H9 (cell line): ENCODE measurements at regions not wholly inside any gene's neighbourhood (a gene's known extent, or its start where the extent isn't known, plus 50 kb on each side); places are given as distances from the start of the nearest gene placed in this dataset.

Source experiments
- DNase-seq: peaks from one replicate; pipeline ENCODE4 v3.0.0-alpha.2; 2017
- H2AFZ ChIP-seq: one replicate; pipeline ENCODE4 v1.6.1; 2013; ENCODE audit warnings: mild to moderate bottlenecking, low read length, control low read depth, moderate library complexity
- H2AK5ac ChIP-seq: 2 replicates; pipeline ENCODE4 v1.6.1; 2013; ENCODE audit warnings: low read length, control low read depth, mixed read lengths; ENCODE audit not compliant: insufficient read length
- H2BK120ac ChIP-seq: one replicate; pipeline ENCODE4 v1.6.1; 2013; ENCODE audit warnings: low read depth, mild to moderate bottlenecking, low read length, control low read depth, inconsistent platforms; ENCODE audit not compliant: poor library complexity, severe bottlenecking
- H2BK12ac ChIP-seq: 2 replicates; pipeline ENCODE4 v1.6.1; 2013; ENCODE audit warnings: low read length, control low read depth, mixed read lengths, low read depth; ENCODE audit not compliant: insufficient read length
- H2BK15ac ChIP-seq: 2 replicates; pipeline ENCODE4 v1.6.1; 2013; ENCODE audit warnings: low read depth, low read length, control low read depth
- H2BK20ac ChIP-seq: one replicate; pipeline ENCODE4 v1.6.1; 2013; ENCODE audit warnings: low read depth, mild to moderate bottlenecking, low read length, control low read depth, inconsistent platforms; ENCODE audit not compliant: poor library complexity, severe bottlenecking
- H2BK5ac ChIP-seq: 2 replicates; pipeline ENCODE4 v1.6.1; 2013; ENCODE audit warnings: low read length, control low read depth, mixed read lengths; ENCODE audit not compliant: insufficient read length
- H3K14ac ChIP-seq: 2 replicates; pipeline ENCODE4 v1.6.1; 2013; ENCODE audit warnings: low read length, control low read depth; ENCODE audit not compliant: insufficient read depth
- H3K18ac ChIP-seq: 2 replicates; pipeline ENCODE4 v1.6.1; 2013; ENCODE audit warnings: low read depth, mild to moderate bottlenecking, mixed read lengths, low read length, control low read depth; ENCODE audit not compliant: insufficient read length
- H3K23ac ChIP-seq: 2 replicates; pipeline ENCODE4 v1.6.1; 2013; ENCODE audit warnings: low read length, control low read depth, mixed read lengths, low read depth; ENCODE audit not compliant: insufficient read length
- H3K23me2 ChIP-seq: 2 replicates; pipeline ENCODE4 v1.6.1; 2013; ENCODE audit warnings: low read depth, mild to moderate bottlenecking, mixed read lengths, low read length, control low read depth; ENCODE audit not compliant: insufficient read length, poor library complexity, severe bottlenecking
- H3K27ac ChIP-seq: 2 replicates; pipeline ENCODE4 v1.5.1; 2013; ENCODE audit warnings: low read length, control low read depth, mixed read lengths, low read depth; ENCODE audit not compliant: insufficient read length
- H3K27me3 ChIP-seq: 2 replicates; pipeline ENCODE4 v1.6.1; 2013; ENCODE audit warnings: low read length, control low read depth, inconsistent platforms; ENCODE audit not compliant: insufficient read depth
- H3K4ac ChIP-seq: 2 replicates; pipeline ENCODE4 v1.6.1; 2013; ENCODE audit warnings: low read depth, mild to moderate bottlenecking, control low read depth, inconsistent platforms, low read length, moderate library complexity
- H3K4me1 ChIP-seq: 2 replicates; pipeline ENCODE4 v1.6.1; 2013; ENCODE audit warnings: low read length, control low read depth, inconsistent platforms; ENCODE audit not compliant: insufficient read depth
- H3K4me2 ChIP-seq: 2 replicates; pipeline ENCODE4 v1.6.1; 2013; ENCODE audit warnings: low read length, control low read depth, mixed read lengths; ENCODE audit not compliant: insufficient read length, insufficient read depth
- H3K56ac ChIP-seq: 2 replicates; pipeline ENCODE4 v1.6.1; 2013; ENCODE audit warnings: low read depth, mild to moderate bottlenecking, mixed read lengths, low read length, control low read depth; ENCODE audit not compliant: insufficient read length
- H3K79me1 ChIP-seq: 2 replicates; pipeline ENCODE4 v1.6.1; 2013; ENCODE audit warnings: low read depth, mild to moderate bottlenecking, moderate library complexity, low read length, control low read depth, inconsistent platforms; ENCODE audit not compliant: insufficient read depth, poor library complexity, severe bottlenecking
- H3K79me2 ChIP-seq: 2 replicates; pipeline ENCODE4 v1.6.1; 2013; ENCODE audit warnings: low read length, control low read depth, inconsistent platforms; ENCODE audit not compliant: insufficient read depth
- H3K9ac ChIP-seq: 2 replicates; pipeline ENCODE4 v1.6.1; 2013; ENCODE audit warnings: low read length, control low read depth, mixed read lengths; ENCODE audit not compliant: insufficient read length; ENCODE audit errors: extremely low read depth
- H3K9me3 ChIP-seq: one replicate; pipeline ENCODE4 v1.6.1; 2013; ENCODE audit warnings: low read depth, low read length, inconsistent platforms; ENCODE audit not compliant: control insufficient read depth
- H3T11ph ChIP-seq: one replicate; pipeline ENCODE4 v1.6.1; 2013; ENCODE audit warnings: mild to moderate bottlenecking, low read length, control low read depth, inconsistent platforms
- H4K20me1 ChIP-seq: one replicate; pipeline ENCODE4 v1.6.1; 2013; ENCODE audit not compliant: control insufficient read depth, insufficient read length, insufficient read depth
- H4K5ac ChIP-seq: 2 replicates; pipeline ENCODE4 v1.6.1; 2013; ENCODE audit warnings: low read depth, mild to moderate bottlenecking, mixed read lengths, low read length, control low read depth; ENCODE audit not compliant: insufficient read length
- H4K8ac ChIP-seq: replicated peaks from 2 replicates; pipeline ENCODE4 v1.6.1; 2013; ENCODE audit warnings: low read length, control low read depth, mixed read lengths, low read depth; ENCODE audit not compliant: insufficient read length
- H4K91ac ChIP-seq: 2 replicates; pipeline ENCODE4 v1.6.1; 2013; ENCODE audit warnings: low read depth, mild to moderate bottlenecking, moderate library complexity, mixed read lengths, low read length, control low read depth; ENCODE audit not compliant: insufficient read length
- H3K27ac Mint-ChIP-seq, 3 experiments: 2 replicates in 2 of 3; 3 replicates in 1 of 3; pipeline ENCODE4 v1.8.0; 2020 to 2021; ENCODE audit warnings: mixed read lengths in 3 of 3, mild to moderate bottlenecking in 1 of 3, moderate library complexity in 1 of 3
- H3K27me3 Mint-ChIP-seq: 2 replicates; pipeline ENCODE4 v1.8.0; 2021; ENCODE audit warnings: low read depth, mild to moderate bottlenecking, moderate library complexity, mixed read lengths
- H3K36me3 Mint-ChIP-seq, 3 experiments: 2 replicates in 2 of 3; 3 replicates in 1 of 3; pipeline ENCODE4 v1.8.0; 2020 to 2021; ENCODE audit warnings: low read depth in 3 of 3, mixed read lengths in 3 of 3; ENCODE audit not compliant: insufficient read depth in 1 of 3
- H3K4me1 Mint-ChIP-seq, 2 experiments: 2 replicates each; pipeline ENCODE4 v1.8.0; 2020; ENCODE audit warnings: mixed read lengths in 2 of 2
- H3K4me3 Mint-ChIP-seq, 2 experiments: 2 replicates in 1 of 2; 3 replicates in 1 of 2; pipeline ENCODE4 v1.8.0; 2020 to 2021; ENCODE audit warnings: mild to moderate bottlenecking in 2 of 2, mixed read lengths in 2 of 2, moderate library complexity in 1 of 2
- H3K9me3 Mint-ChIP-seq, 2 experiments: 2 replicates in 1 of 2; 3 replicates in 1 of 2; pipeline ENCODE4 v1.8.0; 2020; ENCODE audit warnings: mild to moderate bottlenecking in 2 of 2, mixed read lengths in 2 of 2, moderate library complexity in 1 of 2
- WGBS: extraction: QIAGEN DNeasy Blood & Tissue Kit; methylation state at CpG from one replicate; pipeline ENCODE4 v1.1.7; 2013; ENCODE audit warnings: missing lambda C conversion rate, low lambda C conversion rate, mixed read lengths; ENCODE audit not compliant: insufficient read length; ENCODE audit errors: extremely low coverage; 5-methylcytosine and 5-hydroxymethylcytosine counted together
- TF ChIP-seq, protein P1 (sequence below): fragments of 200-600 bp; sonication (generic); conservative IDR thresholded peaks from 3 replicates; pipeline ENCODE4 v1.8.0; 2021; ENCODE audit warnings: antibody characterized with exemption, mild to moderate bottlenecking

DNA sequence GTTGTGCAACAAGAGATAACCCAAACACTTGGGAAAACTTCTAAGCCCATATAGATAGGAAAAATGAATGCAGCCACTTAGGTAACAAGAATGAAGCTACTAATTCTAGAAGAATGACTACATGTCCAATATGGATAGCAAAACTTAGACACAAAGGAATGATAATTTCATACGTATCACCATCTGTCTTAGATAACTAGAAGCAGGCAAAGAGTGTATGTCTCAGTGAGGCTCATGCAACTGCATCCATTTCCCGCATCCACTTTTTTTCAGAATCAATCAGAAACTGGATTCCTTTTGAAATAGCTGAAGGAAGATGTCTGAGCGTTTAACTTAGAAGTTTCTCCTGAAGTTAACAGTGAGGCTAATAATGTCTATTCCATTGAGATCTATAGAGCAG is 408.7 kb upstream of the PITX2 start:
- Histone ChIP-seq H3K23me2 (no peaks in the 10 kb centered on the region), H4K91ac (no peak overlapping the region), H3K9me3 (no peaks in the 10 kb centered on the region), H2AFZ (no peak overlapping the region), H3K23ac (no peak overlapping the region), H2BK20ac (no peak overlapping the region), H3K56ac (no peak overlapping the region), H3K4ac (no peak overlapping the region), H3K4me2 (no peak overlapping the region), H4K5ac (no peak overlapping the region), H3K4me1 (no peaks in the 10 kb centered on the region), H2AK5ac (no peak overlapping the region), H3K79me2 (no peaks in the 10 kb centered on the region), H3K27ac (no peak overlapping the region), H2BK12ac (no peak overlapping the region), H3K79me1 (no peaks in the 10 kb centered on the region), H2BK15ac (no peak overlapping the region), H3K27me3 (no peaks in the 10 kb centered on the region), H3K14ac (no peak overlapping the region), H3K18ac (no peak overlapping the region), H3K9ac (no peak overlapping the region), H2BK5ac (no peak overlapping the region), H4K8ac (no peak overlapping the region), H3T11ph (no peak overlapping the region), H4K20me1 (no peaks in the 10 kb centered on the region), H2BK120ac (no peak overlapping the region)
- no CpG with 5 or more reads among the region's 3 CpGs for WGBS
- no peaks in the 10 kb centered on the region for H3K27me3 Mint-ChIP-seq
- no peak for DNase-seq
- TF ChIP-seq, protein P1, sequence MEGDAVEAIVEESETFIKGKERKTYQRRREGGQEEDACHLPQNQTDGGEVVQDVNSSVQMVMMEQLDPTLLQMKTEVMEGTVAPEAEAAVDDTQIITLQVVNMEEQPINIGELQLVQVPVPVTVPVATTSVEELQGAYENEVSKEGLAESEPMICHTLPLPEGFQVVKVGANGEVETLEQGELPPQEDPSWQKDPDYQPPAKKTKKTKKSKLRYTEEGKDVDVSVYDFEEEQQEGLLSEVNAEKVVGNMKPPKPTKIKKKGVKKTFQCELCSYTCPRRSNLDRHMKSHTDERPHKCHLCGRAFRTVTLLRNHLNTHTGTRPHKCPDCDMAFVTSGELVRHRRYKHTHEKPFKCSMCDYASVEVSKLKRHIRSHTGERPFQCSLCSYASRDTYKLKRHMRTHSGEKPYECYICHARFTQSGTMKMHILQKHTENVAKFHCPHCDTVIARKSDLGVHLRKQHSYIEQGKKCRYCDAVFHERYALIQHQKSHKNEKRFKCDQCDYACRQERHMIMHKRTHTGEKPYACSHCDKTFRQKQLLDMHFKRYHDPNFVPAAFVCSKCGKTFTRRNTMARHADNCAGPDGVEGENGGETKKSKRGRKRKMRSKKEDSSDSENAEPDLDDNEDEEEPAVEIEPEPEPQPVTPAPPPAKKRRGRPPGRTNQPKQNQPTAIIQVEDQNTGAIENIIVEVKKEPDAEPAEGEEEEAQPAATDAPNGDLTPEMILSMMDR, result no peak
- H3K9me3 Mint-ChIP-seq, result peaks cover 0 to 2% of the 10 kb centered on the region in 2 experiments; a peak in 1 of 5 replicates
- H3K4me3 Mint-ChIP-seq, result no peak overlapping the region
- H3K36me3 Mint-ChIP-seq, result peaks cover 0 to 3% (median 2%) of the 10 kb centered on the region in 3 experiments; a peak in 2 of 7 replicates
- H3K27ac Mint-ChIP-seq, result no peak overlapping the region
- peaks cover 2 to 11% of the 10 kb centered on the region in 2 experiments for H3K4me1 Mint-ChIP-seq
